HepG2 (cell line): ENCODE measurements at regions not wholly inside any gene's neighbourhood (a gene's known extent, or its start where the extent isn't known, plus 50 kb on each side); places are given as distances from the start of the nearest gene placed in this dataset.

Experiments used
- BORCS8-MEF2B ChIP-seq: sonication (generic); formaldehyde crosslinking; IDR thresholded peaks from 2 replicates; pipeline ENCODE4 v1.8.0; 2022; ENCODE audit warnings: mild to moderate bottlenecking, missing genetic modification reagents
- CENPX ChIP-seq: sonication (generic); formaldehyde crosslinking; IDR thresholded peaks from 2 replicates; pipeline ENCODE4 v1.9.0; 2021; ENCODE audit warnings: mild to moderate bottlenecking, missing genetic modification reagents, moderate library complexity
- FUBP1 ChIP-seq: sonication (generic); formaldehyde crosslinking; IDR thresholded peaks from 2 replicates; pipeline ENCODE4 v1.5.1; 2020; ENCODE audit warnings: missing genetic modification reagents, mild to moderate bottlenecking, borderline replicate concordance
- HMGA1 ChIP-seq: sonication (generic); formaldehyde crosslinking; conservative IDR thresholded peaks from 2 replicates; pipeline ENCODE4 v1.4.0; 2020; ENCODE audit warnings: missing genetic modification reagents
- IRF1 ChIP-seq: sonication (generic); formaldehyde crosslinking; IDR thresholded peaks from 2 replicates; pipeline ENCODE4 v1.4.0; 2020; ENCODE audit warnings: low read depth, mild to moderate bottlenecking, missing genetic modification reagents
- MED1 ChIP-seq: sonication (generic); formaldehyde crosslinking; IDR thresholded peaks from 2 replicates; pipeline ENCODE4 v1.4.0; 2020; ENCODE audit warnings: missing genetic modification reagents
- MIER3 ChIP-seq: IDR thresholded peaks from 2 replicates; pipeline ENCODE4 v1.6.1; 2016; ENCODE audit warnings: missing compliant biosample characterization, borderline replicate concordance
- NFKBIZ ChIP-seq: IDR thresholded peaks from 2 replicates; pipeline ENCODE4 v1.6.1; 2018; ENCODE audit warnings: missing genetic modification reagents, missing compliant biosample characterization
- NFYB ChIP-seq: sonication (generic); formaldehyde crosslinking; IDR thresholded peaks from 2 replicates; pipeline ENCODE4 v1.4.0; 2020; ENCODE audit warnings: missing genetic modification reagents
- PATZ1 ChIP-seq: sonication (generic); formaldehyde crosslinking; IDR thresholded peaks from 2 replicates; pipeline ENCODE4 v1.4.0; 2020; ENCODE audit warnings: missing genetic modification reagents
- RFXAP ChIP-seq: sonication (generic); formaldehyde crosslinking; IDR thresholded peaks from 2 replicates; pipeline ENCODE4 v1.4.0; 2020; ENCODE audit warnings: missing genetic modification reagents, borderline replicate concordance
- SMARCC2 ChIP-seq: fragments of 450-650 bp; IDR thresholded peaks from 2 replicates; pipeline ENCODE4 v1.6.1; 2017; ENCODE audit warnings: antibody characterized with exemption, mild to moderate bottlenecking
- TEF ChIP-seq: sonication (generic); formaldehyde crosslinking; IDR thresholded peaks from 2 replicates; pipeline ENCODE4 v1.5.0; 2020; ENCODE audit warnings: missing genetic modification reagents
- TOE1 ChIP-seq: sonication (generic); formaldehyde crosslinking; IDR thresholded peaks from 2 replicates; pipeline ENCODE4 v1.4.0; 2020; ENCODE audit warnings: mild to moderate bottlenecking, missing genetic modification reagents
- TRAFD1 ChIP-seq: sonication (generic); formaldehyde crosslinking; IDR thresholded peaks from 2 replicates; pipeline ENCODE4 v1.5.1; 2020; ENCODE audit warnings: missing genetic modification reagents, mild to moderate bottlenecking, borderline replicate concordance
- TRIM24 ChIP-seq: sonication (generic); formaldehyde crosslinking; IDR thresholded peaks from 2 replicates; pipeline ENCODE4 v1.8.0; 2022; ENCODE audit warnings: mild to moderate bottlenecking, missing genetic modification reagents
- ZNF317 ChIP-seq: sonication (generic); formaldehyde crosslinking; IDR thresholded peaks from 2 replicates; pipeline ENCODE4 v1.5.0; 2020; ENCODE audit warnings: mild to moderate bottlenecking, missing genetic modification reagents
- ZNF451 ChIP-seq: sonication (generic); formaldehyde crosslinking; IDR thresholded peaks from 2 replicates; pipeline ENCODE4 v1.5.0; 2020; ENCODE audit warnings: mild to moderate bottlenecking, missing genetic modification reagents
- ZNF562 ChIP-seq: sonication (generic); formaldehyde crosslinking; IDR thresholded peaks from 2 replicates; pipeline ENCODE4 v1.8.0; 2022; ENCODE audit warnings: missing genetic modification reagents, borderline replicate concordance
- ZNF569 ChIP-seq: sonication (generic); formaldehyde crosslinking; IDR thresholded peaks from 2 replicates; pipeline ENCODE4 v1.5.0; 2020; ENCODE audit warnings: mild to moderate bottlenecking, missing genetic modification reagents, moderate library complexity, borderline replicate concordance
- ZNF703 ChIP-seq: sonication (generic); formaldehyde crosslinking; IDR thresholded peaks from 2 replicates; pipeline ENCODE4 v1.5.1; 2020; ENCODE audit warnings: missing genetic modification reagents, mild to moderate bottlenecking, moderate library complexity, borderline replicate concordance
- ZSCAN30 ChIP-seq: sonication (generic); formaldehyde crosslinking; IDR thresholded peaks from 2 replicates; pipeline ENCODE4 v1.5.0; 2020; ENCODE audit warnings: mild to moderate bottlenecking, missing genetic modification reagents
- ZSCAN31 ChIP-seq: sonication (generic); formaldehyde crosslinking; IDR thresholded peaks from 2 replicates; pipeline ENCODE4 v1.5.0; 2020; ENCODE audit warnings: low read depth, mild to moderate bottlenecking, missing genetic modification reagents

- no peak; the same call in 1 of the 2 replicates for TF ChIP-seq NFYB (CRISPR knock-in tag)
- 0 out of 2 replicates have a peak, but pooled peaks have one; percentile 69 for TF ChIP-seq ZNF569 (CRISPR knock-in tag)
- peak; percentile 68; the same call in 1 of the 2 replicates for TF ChIP-seq TRIM24 (CRISPR knock-in tag)
- TF ChIP-seq IRF1, result no peak
- 0 out of 2 replicates have a peak, but pooled peaks have one; percentile 21 for TF ChIP-seq ZNF562 (CRISPR knock-in tag)
- TF ChIP-seq TEF (CRISPR knock-in tag), result 0 out of 2 replicates have a peak, but pooled peaks have one; percentile 25
- no peak for TF ChIP-seq FUBP1 (CRISPR knock-in tag)
- no peak for TF ChIP-seq CENPX (CRISPR knock-in tag)
- peak; percentile 98 for TF ChIP-seq ZSCAN31 (CRISPR knock-in tag)
- TF ChIP-seq ZNF703 (CRISPR knock-in tag), result 0 out of 2 replicates have a peak, but pooled peaks have one; percentile 20
- peak; percentile 90 for TF ChIP-seq ZNF451 (CRISPR knock-in tag)
- peak; percentile 92 for TF ChIP-seq NFKBIZ
- peak; percentile 98 for TF ChIP-seq MIER3
- no peak for TF ChIP-seq RFXAP
- peak; percentile 68; the same call in 1 of the 2 replicates for TF ChIP-seq BORCS8-MEF2B (CRISPR knock-in tag)
- no peak for TF ChIP-seq HMGA1
- 0 out of 2 replicates have a peak, but pooled peaks have one; percentile 31 for TF ChIP-seq ZSCAN30 (CRISPR knock-in tag)
- peak; percentile 98 for TF ChIP-seq MED1 (CRISPR knock-in tag)
- no peak for TF ChIP-seq SMARCC2
- TF ChIP-seq TRAFD1 (CRISPR knock-in tag), result no peak
- TF ChIP-seq ZNF317, result peak; percentile 92
- peak; percentile 99 for TF ChIP-seq PATZ1 (CRISPR knock-in tag)
- TF ChIP-seq TOE1, result peak; percentile 63; the same call in 1 of the 2 replicates
Measured at GRCh38 chr9:129334105-129334935, 156.3 kb upstream of the IER5L start (continued).
